Liver (tissue), 8 donors: ENCODE measurements at regions not wholly inside any gene's neighbourhood (a gene's known extent, or its start where the extent isn't known, plus 50 kb on each side); places are given as distances from the start of the nearest gene placed in this dataset.

ENCODE experiments used
- DNase-seq: peaks from one replicate; pipeline ENCODE4 v3.0.0-alpha.2; 2017; ENCODE audit warnings: low spot score
- H3K27ac ChIP-seq, 2 donors: one replicate each; pipeline ENCODE4 v1.7.0; 2013; ENCODE audit warnings: inconsistent platforms in 2 of 2, low read length in 2 of 2, control low read depth in 1 of 2, low read depth in 1 of 2, mild to moderate bottlenecking in 1 of 2
- H3K27me3 ChIP-seq, 4 donors: one replicate each; pipeline versions ENCODE4 v1.6.1 to v1.7.0; 2013; ENCODE audit warnings: low read length in 3 of 4, inconsistent platforms in 1 of 4, mild to moderate bottlenecking in 1 of 4, moderate library complexity in 1 of 4; ENCODE audit not compliant: control insufficient read depth in 4 of 4, insufficient read depth in 4 of 4
- H3K36me3 ChIP-seq, 4 donors: one replicate each; pipeline versions ENCODE4 v1.6.1 to v1.7.0; 2013; ENCODE audit warnings: low read length in 3 of 4, mild to moderate bottlenecking in 3 of 4, low read depth in 1 of 4, moderate library complexity in 1 of 4; ENCODE audit not compliant: control insufficient read depth in 4 of 4, insufficient read depth in 3 of 4
- H3K4me1 ChIP-seq, 4 donors: one replicate each; pipeline versions ENCODE4 v1.6.1 to v1.7.0; 2013; ENCODE audit warnings: low read length in 3 of 4, mild to moderate bottlenecking in 3 of 4, moderate library complexity in 1 of 4; ENCODE audit not compliant: control insufficient read depth in 4 of 4, insufficient read depth in 4 of 4
- H3K4me3 ChIP-seq, 3 donors: one replicate each; pipeline versions ENCODE4 v1.6.1 to v1.7.0; 2013; ENCODE audit warnings: low read length in 3 of 3, control low read depth in 1 of 3, low read depth in 1 of 3, mild to moderate bottlenecking in 1 of 3
- H3K9ac ChIP-seq, 2 donors: one replicate each; pipeline ENCODE4 v1.7.0; 2013; ENCODE audit warnings: low read length in 2 of 2, mild to moderate bottlenecking in 2 of 2, moderate library complexity in 2 of 2, control low read depth in 1 of 2, low read depth in 1 of 2
- H3K9me3 ChIP-seq, 4 donors: one replicate each; pipeline versions ENCODE4 v1.6.1 to v1.7.0; 2013; ENCODE audit warnings: low read length in 3 of 4; ENCODE audit not compliant: control insufficient read depth in 4 of 4
- ATF3 ChIP-seq: IDR thresholded peaks from 2 replicates; pipeline ENCODE4 v1.6.1; 2016; ENCODE audit warnings: antibody characterized with exemption
- CTCF ChIP-seq: fragments of 150-350 bp; IDR thresholded peaks from 2 replicates; pipeline ENCODE4 v1.5.1; 2017; ENCODE audit warnings: improper control_type of control experiment, low read depth, low read length; ENCODE audit not compliant: missing input control
- EGR1 ChIP-seq, 2 donors: IDR thresholded peaks; 2 replicates each; pipeline ENCODE4 v1.6.1; 2016 to 2018; ENCODE audit warnings: antibody characterized with exemption in 2 of 2, low read depth in 2 of 2
- FOXA1 ChIP-seq: IDR thresholded peaks from 2 replicates; pipeline ENCODE4 v1.6.1; 2016; ENCODE audit warnings: antibody characterized with exemption
- FOXA2 ChIP-seq: IDR thresholded peaks from 2 replicates; pipeline ENCODE4 v1.6.1; 2016; ENCODE audit warnings: antibody characterized with exemption
- GABPA ChIP-seq, 2 donors: IDR thresholded peaks in 1 of 2; conservative IDR thresholded peaks in 1 of 2; 2 replicates each; pipeline ENCODE4 v1.6.1; 2016; ENCODE audit warnings: antibody characterized with exemption in 2 of 2, mild to moderate bottlenecking in 1 of 2, moderate library complexity in 1 of 2
- HNF4A ChIP-seq, 2 donors: conservative IDR thresholded peaks; 2 replicates each; pipeline ENCODE4 v1.6.1; 2016; ENCODE audit warnings: antibody characterized with exemption in 2 of 2, mild to moderate bottlenecking in 2 of 2
- HNF4G ChIP-seq: IDR thresholded peaks from 2 replicates; pipeline ENCODE4 v1.6.1; 2016; ENCODE audit warnings: antibody characterized with exemption
- JUND ChIP-seq, 2 donors: IDR thresholded peaks; 2 replicates each; pipeline ENCODE4 v1.6.1; 2016; ENCODE audit warnings: antibody characterized with exemption in 2 of 2
- MAX ChIP-seq: IDR thresholded peaks from 2 replicates; pipeline ENCODE4 v1.6.1; 2016; ENCODE audit warnings: antibody characterized with exemption
- NR2F2 ChIP-seq: IDR thresholded peaks from 2 replicates; pipeline ENCODE4 v1.6.1; 2016; ENCODE audit warnings: antibody characterized with exemption
- RAD21 ChIP-seq, 2 donors: IDR thresholded peaks; 2 replicates each; pipeline ENCODE4 v1.6.1; 2016; ENCODE audit warnings: antibody characterized with exemption in 2 of 2, mild to moderate bottlenecking in 2 of 2
- REST ChIP-seq: IDR thresholded peaks from 2 replicates; pipeline ENCODE4 v1.6.1; 2016; ENCODE audit warnings: antibody characterized with exemption, mild to moderate bottlenecking
- RXRA ChIP-seq, 2 donors: IDR thresholded peaks; 2 replicates each; pipeline ENCODE4 v1.6.1; 2017 to 2018; ENCODE audit warnings: antibody characterized with exemption in 2 of 2, mild to moderate bottlenecking in 1 of 2
- SP1 ChIP-seq: IDR thresholded peaks from 2 replicates; pipeline ENCODE4 v1.6.1; 2018; ENCODE audit warnings: antibody characterized with exemption, mild to moderate bottlenecking
- TAF1 ChIP-seq: conservative IDR thresholded peaks from 2 replicates; pipeline ENCODE4 v1.6.1; 2016; ENCODE audit warnings: antibody characterized with exemption, mild to moderate bottlenecking
- YY1 ChIP-seq: IDR thresholded peaks from 2 replicates; pipeline ENCODE4 v1.6.1; 2016; ENCODE audit warnings: antibody characterized with exemption, mild to moderate bottlenecking
- ZBTB33 ChIP-seq: IDR thresholded peaks from 2 replicates; pipeline ENCODE4 v1.6.1; 2016; ENCODE audit warnings: antibody characterized with exemption
- WGBS: extraction: QIAGEN DNeasy Blood & Tissue Kit; methylation state at CpG from one replicate; pipeline ENCODE4 v1.1.7; 2013; 5-methylcytosine and 5-hydroxymethylcytosine counted together
- donor health status: healthy.
- donor health status: healthy.
- donor health status: healthy.
- donor health status: healthy.
- donor health status: healthy.

GRCh38 chr2:235234736-235235135 lies 259.1 kb upstream of the AGAP1 start:
- Histone ChIP-seq H3K36me3 (no peaks in the 10 kb centered on the region), H3K9me3 (no peaks in the 10 kb centered on the region), H3K27ac (no peak overlapping the region), H3K9ac (no peak overlapping the region), H3K27me3 (no peaks in the 10 kb centered on the region), H3K4me3 (no peak overlapping the region), H3K4me1 (no peaks in the 10 kb centered on the region)
- WGBS: 89% methylated on average over 6 of the region's 6 CpGs
- no peak for DNase-seq
- TF ChIP-seq EGR1 (IDR thresholded peaks at IDR 0.05; ENCODE audit: low read depth in 2 of 2) (no peak), RXRA (IDR thresholded peaks at IDR 0.05) (no peak), FOXA1 (no peak), ATF3 (no peak), ZBTB33 (no peak), TAF1 (no peak), JUND (IDR thresholded peaks at IDR 0.05) (no peak), NR2F2 (no peak), RAD21 (IDR thresholded peaks at IDR 0.05) (no peak), YY1 (no peak), FOXA2 (no peak), MAX (no peak), CTCF (no peak), GABPA (IDR thresholded peaks at IDR 0.05 in 1 of 2, conservative IDR thresholded peaks at IDR 0.05 in 1 of 2) (no peak), SP1 (no peak), HNF4G (no peak), HNF4A (conservative IDR thresholded peaks at IDR 0.05) (no peak), REST (no peak)
